ENCODE measurements at regions not wholly inside any gene's neighbourhood (a gene's known extent, or its start where the extent isn't known, plus 50 kb on each side); places are given as distances from the start of the nearest gene placed in this dataset.

GRCh38 chr4:110959041-110959643 lies 336.3 kb upstream of the PITX2 start:
- H3K9me3 ChIP-seq (ENCODE audit: control insufficient read depth in 5 of 5, low read length in 5 of 5), result no peaks in the 10 kb centered on the region
- H3K27ac ChIP-seq (ENCODE audit: low read depth, low read length), result no peak overlapping the region
- peaks cover 0 to 6% (median 0%) of the 10 kb centered on the region in 5 donors for H3K4me1 ChIP-seq (ENCODE audit: control insufficient read depth in 5 of 5, insufficient read depth in 5 of 5, low read length in 5 of 5)
- peaks cover 0 to 3% (median 0%) of the 10 kb centered on the region in 5 donors for H3K27me3 ChIP-seq (ENCODE audit: control insufficient read depth in 5 of 5, insufficient read depth in 4 of 5, low read length in 5 of 5)
- H3K36me3 ChIP-seq (ENCODE audit: control insufficient read depth in 5 of 5, insufficient read depth in 5 of 5, low read length in 5 of 5), result no peaks in the 10 kb centered on the region
- no peak overlapping the region for H3K4me3 ChIP-seq (ENCODE audit: low read depth in 1 of 5, low read length in 5 of 5)
- H3K9ac ChIP-seq (ENCODE audit: low read length in 5 of 5), result no peak overlapping the region

GRCh38 chr4:110961066-110961465 lies 338.2 kb upstream of the PITX2 start:
- Histone ChIP-seq H3K4me3 (ENCODE audit: low read depth in 1 of 5, low read length in 5 of 5) (no peak overlapping the region), H3K36me3 (ENCODE audit: control insufficient read depth in 5 of 5, insufficient read depth in 5 of 5, low read length in 5 of 5) (no peaks in the 10 kb centered on the region), H3K27me3 (ENCODE audit: control insufficient read depth in 5 of 5, insufficient read depth in 4 of 5, low read length in 5 of 5) (peaks cover 0 to 3% (median 0%) of the 10 kb centered on the region in 5 donors), H3K9me3 (ENCODE audit: control insufficient read depth in 5 of 5, low read length in 5 of 5) (no peaks in the 10 kb centered on the region), H3K9ac (ENCODE audit: low read length in 5 of 5) (no peak overlapping the region), H3K27ac (ENCODE audit: low read depth, low read length) (no peak overlapping the region), H3K4me1 (ENCODE audit: control insufficient read depth in 5 of 5, insufficient read depth in 5 of 5, low read length in 5 of 5) (peaks cover 0 to 6% (median 0%) of the 10 kb centered on the region in 5 donors)

GRCh38 chr4:110962616-110963015 lies 339.7 kb upstream of the PITX2 start:
- Histone ChIP-seq H3K27ac (ENCODE audit: low read depth, low read length) (no peak overlapping the region), H3K36me3 (ENCODE audit: control insufficient read depth in 5 of 5, insufficient read depth in 5 of 5, low read length in 5 of 5) (no peaks in the 10 kb centered on the region), H3K9me3 (ENCODE audit: control insufficient read depth in 5 of 5, low read length in 5 of 5) (no peaks in the 10 kb centered on the region), H3K9ac (ENCODE audit: low read length in 5 of 5) (no peak overlapping the region), H3K4me1 (ENCODE audit: control insufficient read depth in 5 of 5, insufficient read depth in 5 of 5, low read length in 5 of 5) (peaks cover 0 to 6% (median 0%) of the 10 kb centered on the region in 5 donors), H3K27me3 (ENCODE audit: control insufficient read depth in 5 of 5, insufficient read depth in 4 of 5, low read length in 5 of 5) (peaks cover 0 to 3% (median 0%) of the 10 kb centered on the region in 5 donors), H3K4me3 (ENCODE audit: low read depth in 1 of 5, low read length in 5 of 5) (no peak overlapping the region)

- no peak overlapping the region for H3K4me3 ChIP-seq (ENCODE audit: low read depth in 1 of 5, low read length in 5 of 5)
- peaks cover 0 to 5% (median 0%) of the 10 kb centered on the region in 5 donors for H3K4me1 ChIP-seq (ENCODE audit: control insufficient read depth in 5 of 5, insufficient read depth in 5 of 5, low read length in 5 of 5)
- no peak overlapping the region for H3K9ac ChIP-seq (ENCODE audit: low read length in 5 of 5)
- H3K27me3 ChIP-seq (ENCODE audit: control insufficient read depth in 5 of 5, insufficient read depth in 4 of 5, low read length in 5 of 5), result peaks cover 0 to 3% (median 0%) of the 10 kb centered on the region in 5 donors
- no peak overlapping the region for H3K27ac ChIP-seq (ENCODE audit: low read depth, low read length)
- H3K9me3 ChIP-seq (ENCODE audit: control insufficient read depth in 5 of 5, low read length in 5 of 5), result no peaks in the 10 kb centered on the region
- H3K36me3 ChIP-seq (ENCODE audit: control insufficient read depth in 5 of 5, insufficient read depth in 5 of 5, low read length in 5 of 5), result no peaks in the 10 kb centered on the region
Observed at GRCh38 chr4:110963662-110964280, 340.9 kb upstream of the PITX2 start.

GRCh38 chr4:110967936-110968335 lies 345.1 kb upstream of the PITX2 start:
- Histone ChIP-seq H3K27me3 (ENCODE audit: control insufficient read depth in 5 of 5, insufficient read depth in 4 of 5, low read length in 5 of 5) (no peaks in the 10 kb centered on the region), H3K27ac (ENCODE audit: low read depth, low read length) (no peak overlapping the region), H3K4me1 (ENCODE audit: control insufficient read depth in 5 of 5, insufficient read depth in 5 of 5, low read length in 5 of 5) (no peaks in the 10 kb centered on the region), H3K9ac (ENCODE audit: low read length in 5 of 5) (no peak overlapping the region), H3K36me3 (ENCODE audit: control insufficient read depth in 5 of 5, insufficient read depth in 5 of 5, low read length in 5 of 5) (no peaks in the 10 kb centered on the region), H3K4me3 (ENCODE audit: low read depth in 1 of 5, low read length in 5 of 5) (no peak overlapping the region), H3K9me3 (ENCODE audit: control insufficient read depth in 5 of 5, low read length in 5 of 5) (no peaks in the 10 kb centered on the region)

GRCh38 chr4:110970642-110971041 lies 347.8 kb upstream of the PITX2 start:
- H3K27ac ChIP-seq (ENCODE audit: low read depth, low read length), result no peak overlapping the region
- no peak overlapping the region for H3K4me3 ChIP-seq (ENCODE audit: low read depth in 1 of 5, low read length in 5 of 5)
- no peak overlapping the region for H3K9ac ChIP-seq (ENCODE audit: low read length in 5 of 5)
- no peaks in the 10 kb centered on the region for H3K36me3 ChIP-seq (ENCODE audit: control insufficient read depth in 5 of 5, insufficient read depth in 5 of 5, low read length in 5 of 5)
- H3K27me3 ChIP-seq (ENCODE audit: control insufficient read depth in 5 of 5, insufficient read depth in 4 of 5, low read length in 5 of 5), result no peaks in the 10 kb centered on the region
- no peaks in the 10 kb centered on the region for H3K9me3 ChIP-seq (ENCODE audit: control insufficient read depth in 5 of 5, low read length in 5 of 5)
- no peaks in the 10 kb centered on the region for H3K4me1 ChIP-seq (ENCODE audit: control insufficient read depth in 5 of 5, insufficient read depth in 5 of 5, low read length in 5 of 5)

GRCh38 chr4:110975338-110975737 lies 352.5 kb upstream of the PITX2 start:
- Histone ChIP-seq H3K4me1 (ENCODE audit: control insufficient read depth in 5 of 5, insufficient read depth in 5 of 5, low read length in 5 of 5) (no peaks in the 10 kb centered on the region), H3K27me3 (ENCODE audit: control insufficient read depth in 5 of 5, insufficient read depth in 4 of 5, low read length in 5 of 5) (no peaks in the 10 kb centered on the region), H3K36me3 (ENCODE audit: control insufficient read depth in 5 of 5, insufficient read depth in 5 of 5, low read length in 5 of 5) (no peaks in the 10 kb centered on the region), H3K9ac (ENCODE audit: low read length in 5 of 5) (no peak overlapping the region), H3K4me3 (ENCODE audit: low read depth in 1 of 5, low read length in 5 of 5) (no peak overlapping the region), H3K27ac (ENCODE audit: low read depth, low read length) (no peak overlapping the region), H3K9me3 (ENCODE audit: control insufficient read depth in 5 of 5, low read length in 5 of 5) (no peaks in the 10 kb centered on the region)

GRCh38 chr4:110977554-110977953 lies 354.7 kb upstream of the PITX2 start:
- Histone ChIP-seq H3K36me3 (ENCODE audit: control insufficient read depth in 5 of 5, insufficient read depth in 5 of 5, low read length in 5 of 5) (no peaks in the 10 kb centered on the region), H3K27me3 (ENCODE audit: control insufficient read depth in 5 of 5, insufficient read depth in 4 of 5, low read length in 5 of 5) (no peaks in the 10 kb centered on the region), H3K27ac (ENCODE audit: low read depth, low read length) (no peak overlapping the region), H3K9ac (ENCODE audit: low read length in 5 of 5) (no peak overlapping the region), H3K9me3 (ENCODE audit: control insufficient read depth in 5 of 5, low read length in 5 of 5) (no peaks in the 10 kb centered on the region), H3K4me1 (ENCODE audit: control insufficient read depth in 5 of 5, insufficient read depth in 5 of 5, low read length in 5 of 5) (no peaks in the 10 kb centered on the region), H3K4me3 (ENCODE audit: low read depth in 1 of 5, low read length in 5 of 5) (no peak overlapping the region)

GRCh38 chr4:110978761-110979160 lies 355.9 kb upstream of the PITX2 start:
- Histone ChIP-seq H3K27me3 (ENCODE audit: control insufficient read depth in 5 of 5, insufficient read depth in 4 of 5, low read length in 5 of 5) (no peaks in the 10 kb centered on the region), H3K9ac (ENCODE audit: low read length in 5 of 5) (no peak overlapping the region), H3K9me3 (ENCODE audit: control insufficient read depth in 5 of 5, low read length in 5 of 5) (no peaks in the 10 kb centered on the region), H3K36me3 (ENCODE audit: control insufficient read depth in 5 of 5, insufficient read depth in 5 of 5, low read length in 5 of 5) (no peaks in the 10 kb centered on the region), H3K4me1 (ENCODE audit: control insufficient read depth in 5 of 5, insufficient read depth in 5 of 5, low read length in 5 of 5) (no peaks in the 10 kb centered on the region), H3K27ac (ENCODE audit: low read depth, low read length) (no peak overlapping the region), H3K4me3 (ENCODE audit: low read depth in 1 of 5, low read length in 5 of 5) (no peak overlapping the region)

GRCh38 chr4:110982486-110982885 lies 359.6 kb upstream of the PITX2 start:
- Histone ChIP-seq H3K27ac (ENCODE audit: low read depth, low read length) (no peak overlapping the region), H3K9ac (ENCODE audit: low read length in 5 of 5) (no peak overlapping the region), H3K27me3 (ENCODE audit: control insufficient read depth in 5 of 5, insufficient read depth in 4 of 5, low read length in 5 of 5) (no peaks in the 10 kb centered on the region), H3K4me3 (ENCODE audit: low read depth in 1 of 5, low read length in 5 of 5) (no peak overlapping the region), H3K9me3 (ENCODE audit: control insufficient read depth in 5 of 5, low read length in 5 of 5) (no peaks in the 10 kb centered on the region), H3K36me3 (ENCODE audit: control insufficient read depth in 5 of 5, insufficient read depth in 5 of 5, low read length in 5 of 5) (no peaks in the 10 kb centered on the region), H3K4me1 (ENCODE audit: control insufficient read depth in 5 of 5, insufficient read depth in 5 of 5, low read length in 5 of 5) (no peaks in the 10 kb centered on the region)

All from subcutaneous abdominal adipose tissue (tissue), 5 donors.